Eye (tissue), 1 donor: ENCODE measurements at regions not wholly inside any gene's neighbourhood (a gene's known extent, or its start where the extent isn't known, plus 50 kb on each side); places are given as distances from the start of the nearest gene placed in this dataset.

Experiments used
- DNase-seq: peaks from one replicate; pipeline ENCODE4 v3.0.0-alpha.2; 2015

DNA sequence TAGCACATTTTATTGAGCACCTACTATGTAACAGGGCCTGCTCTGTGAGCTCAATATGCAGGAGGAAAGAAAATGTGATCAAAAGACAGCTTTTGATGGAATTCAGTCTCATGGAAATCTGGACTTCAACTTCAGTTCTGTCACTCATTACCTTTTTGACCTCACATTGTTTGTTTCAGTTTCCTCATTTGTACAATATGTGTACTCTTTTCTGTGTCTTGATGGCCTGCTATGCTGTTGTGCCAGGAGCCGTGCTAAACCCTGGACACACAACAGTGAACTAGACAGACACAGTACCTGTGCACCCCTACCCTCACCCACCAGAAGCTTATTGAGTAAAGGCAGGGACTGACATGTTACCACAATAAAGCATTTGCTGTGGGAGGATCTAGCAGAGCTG is 162.9 kb upstream of the FGGY start:
- DNase-seq: no peak

DNA sequence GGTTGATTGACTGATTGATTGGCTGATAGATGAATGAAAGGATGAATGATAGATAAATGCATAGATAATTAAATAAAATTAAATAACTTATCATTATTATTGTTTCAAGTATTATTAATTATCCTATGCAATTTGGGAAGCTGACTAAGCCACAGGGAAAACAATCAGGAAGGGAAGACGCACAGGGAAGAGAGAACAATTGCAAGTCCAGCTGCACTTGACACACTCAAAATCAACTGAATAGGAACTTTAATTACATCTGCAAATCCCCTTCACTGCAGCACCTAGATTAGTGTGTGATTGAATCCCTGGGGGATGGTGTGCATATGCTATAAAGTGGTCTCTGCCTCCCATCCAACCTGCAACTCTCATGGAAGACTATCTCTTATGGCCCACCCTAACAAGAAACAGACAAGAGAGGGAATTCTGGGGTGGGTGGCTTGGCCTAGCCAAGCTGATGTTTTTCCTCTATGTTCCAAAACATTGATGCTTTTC is 161.1 kb upstream of the FGGY start:
- no peak for DNase-seq

GRCh38 chr1:59136541-59137275 is 160.2 kb upstream of the FGGY start:
- DNase-seq: no peak

- no peak for DNase-seq
Measured at GRCh38 chr1:59137276-59137615, 159.6 kb upstream of the FGGY start.

GRCh38 chr1:59137968-59138367 is 158.9 kb upstream of the FGGY start:
- DNase-seq: no peak

DNA sequence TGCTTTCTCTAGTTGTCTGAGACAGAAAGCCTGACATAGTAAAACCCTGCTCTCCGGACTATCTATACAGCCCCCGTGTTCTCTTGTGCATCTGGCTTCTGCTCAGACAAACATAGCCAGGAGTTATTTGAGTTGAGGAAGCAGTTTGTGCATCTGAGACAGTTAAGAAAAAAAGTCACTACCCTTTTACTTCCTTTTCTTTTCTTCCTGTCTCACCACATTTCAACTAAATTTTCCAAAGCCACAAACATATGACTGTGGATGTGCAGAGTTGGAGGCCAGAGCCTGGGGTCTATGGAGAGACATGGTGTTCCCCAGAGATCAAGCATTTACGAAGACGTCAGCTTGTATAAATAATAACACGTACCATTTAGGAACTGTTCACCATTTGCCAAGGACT is 158.5 kb upstream of the FGGY start:
- DNase-seq: no peak

- DNase-seq: no peak
Measured at GRCh38 chr1:59139396-59139795, 157.5 kb upstream of the FGGY start.

DNA sequence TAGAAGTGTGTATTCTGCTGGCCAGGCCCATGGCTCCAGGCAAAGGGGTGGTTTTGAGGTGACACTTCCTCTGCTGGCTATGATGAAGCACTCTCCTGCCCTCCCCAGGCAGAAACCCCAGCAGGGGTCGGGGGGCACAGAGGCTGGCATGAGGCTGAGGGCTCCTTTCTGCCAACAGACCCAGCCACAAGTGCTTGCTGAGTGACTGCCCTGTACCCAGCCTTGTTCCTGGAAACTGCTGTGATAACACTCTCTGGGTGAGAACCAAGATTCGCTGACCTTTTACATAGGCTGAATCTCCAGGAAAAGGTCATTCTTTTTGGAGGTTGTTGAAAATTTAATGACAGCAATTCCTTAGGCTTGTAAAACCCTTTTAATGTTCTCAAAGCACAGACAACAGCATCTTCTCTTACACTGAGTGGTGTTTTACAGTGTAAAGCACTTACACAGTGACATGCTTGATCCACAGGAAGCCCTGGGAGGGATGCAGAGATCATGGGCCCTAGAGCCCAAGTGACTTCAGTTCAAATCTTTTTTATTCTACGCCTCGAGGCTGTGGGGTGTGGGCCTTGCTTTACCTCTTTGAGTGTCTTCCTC is 155.5 kb upstream of the FGGY start:
- DNase-seq: peak; percentile 38

DNA sequence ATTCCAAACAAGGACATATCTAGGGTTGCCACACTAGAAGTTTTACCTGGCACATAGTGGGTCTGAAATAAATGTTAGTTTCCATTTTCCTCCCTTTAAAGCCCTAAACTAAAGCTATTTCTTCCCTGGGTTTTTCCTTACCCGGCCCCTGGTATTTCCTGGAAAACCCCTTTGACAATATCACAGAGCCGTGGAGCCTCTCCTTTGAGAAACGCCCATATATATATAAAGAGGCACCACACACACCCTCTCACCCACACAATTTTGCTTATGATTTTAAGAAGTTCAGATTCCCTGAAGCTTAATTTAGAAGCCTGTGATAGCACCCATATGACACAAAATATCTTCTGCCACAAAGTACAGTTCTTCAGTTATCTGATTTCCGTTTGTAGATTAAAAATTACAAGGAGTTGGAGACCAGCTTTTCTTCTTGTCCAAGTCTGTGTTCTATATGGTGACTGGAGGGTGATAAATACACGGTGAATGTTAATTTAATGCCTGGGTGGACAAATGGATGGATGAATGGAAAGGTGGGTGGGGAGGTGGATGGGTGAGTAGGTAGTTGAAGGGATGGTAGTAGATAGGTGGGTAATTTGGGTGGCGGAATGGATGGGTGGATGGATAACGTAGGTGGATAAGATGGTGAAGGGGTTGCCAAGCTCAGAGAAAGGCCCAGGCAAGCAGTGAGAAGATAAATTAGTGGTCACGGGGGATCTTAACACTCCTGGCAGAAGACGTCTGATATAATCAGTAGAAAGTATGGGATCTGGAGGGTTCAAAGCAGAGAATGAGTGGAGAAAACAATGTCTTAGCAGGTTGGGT is 154.4 kb upstream of the FGGY start:
- DNase-seq: no peak

GRCh38 chr1:59143133-59143487 is 153.8 kb upstream of the FGGY start:
- peak; percentile 23 for DNase-seq

DNA sequence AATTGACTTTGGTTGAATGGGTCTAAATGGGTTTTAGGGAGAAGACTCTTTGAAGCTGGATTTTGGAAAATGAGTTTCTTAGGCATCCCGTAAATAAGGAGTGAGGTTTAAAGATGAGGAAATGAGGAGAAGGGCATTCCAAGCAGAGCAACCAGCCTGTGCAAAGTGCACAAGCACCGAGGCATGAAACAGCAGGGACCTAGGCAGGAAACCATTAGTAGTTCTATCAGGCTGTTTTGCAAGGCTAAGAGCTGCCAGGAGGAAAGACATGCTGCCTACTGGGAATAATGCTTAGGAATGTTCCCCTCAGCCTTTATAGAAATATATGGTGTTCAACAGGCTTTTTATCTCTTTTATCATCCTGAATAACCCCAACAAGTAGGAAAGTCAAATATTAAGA is 153.1 kb upstream of the FGGY start:
- peak; percentile 33 for DNase-seq

- DNase-seq: no peak
Measured at GRCh38 chr1:59144959-59145358, 151.9 kb upstream of the FGGY start.

- DNase-seq: no peak
Measured at GRCh38 chr1:59146056-59146455, 150.8 kb upstream of the FGGY start.

DNA sequence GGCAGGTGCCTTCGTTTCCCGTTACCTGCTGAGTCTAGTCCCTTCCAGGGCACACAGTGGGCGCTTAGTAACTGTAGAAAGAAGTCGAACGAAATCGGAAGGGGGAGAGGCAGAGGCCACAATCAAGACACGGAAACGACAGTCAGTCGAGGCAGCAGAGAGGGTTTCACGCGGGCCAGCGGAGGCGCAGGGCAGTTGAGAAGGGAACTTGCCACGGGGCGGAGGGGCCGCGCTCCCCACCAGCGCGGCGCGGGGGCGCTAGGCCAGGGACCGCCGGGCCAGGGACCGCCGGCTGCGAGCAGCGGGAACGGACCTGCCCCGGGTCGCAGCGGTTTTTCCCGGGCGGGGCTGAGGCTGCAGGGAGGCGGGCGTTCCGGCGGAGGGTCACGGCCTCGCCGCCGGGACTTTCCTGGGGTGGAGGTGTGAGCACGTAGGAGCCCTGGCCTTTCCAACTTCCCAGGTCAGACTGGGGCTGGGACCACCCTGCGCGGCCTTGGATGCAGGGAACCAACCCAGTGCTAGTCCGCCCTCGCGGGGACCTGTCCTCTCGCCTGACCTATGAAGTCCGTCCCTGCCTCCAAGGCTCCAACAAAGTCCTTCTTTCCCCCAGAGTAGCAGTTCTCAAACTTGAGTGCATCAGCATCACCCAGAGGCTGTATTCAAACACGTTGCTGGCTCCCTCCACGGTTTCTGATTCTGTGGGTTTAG is 150.1 kb upstream of the FGGY start:
- DNase-seq: peak; percentile 58

DNA sequence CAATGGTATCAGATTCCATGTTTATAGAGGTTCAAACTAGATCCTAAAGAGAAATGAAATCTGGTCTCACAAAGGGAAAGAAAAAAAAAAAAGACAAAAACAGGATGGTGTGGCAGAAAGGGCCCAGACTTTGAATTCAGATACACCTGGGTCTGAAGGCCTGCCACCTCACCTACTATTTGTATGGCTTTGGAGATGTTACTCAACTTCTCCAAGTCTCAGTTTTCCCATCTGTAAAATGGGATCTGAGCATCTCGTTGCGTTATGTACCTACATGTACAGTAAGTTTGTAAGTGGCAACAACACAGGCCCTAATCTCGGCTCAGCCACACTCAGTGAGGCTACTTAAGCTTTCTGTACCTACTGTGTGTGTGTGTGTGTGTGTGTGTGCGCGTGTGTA is 147.5 kb upstream of the FGGY start:
- DNase-seq: no peak

- DNase-seq: peak; percentile 78
Measured at GRCh38 chr1:59150577-59151386, 146.1 kb upstream of the FGGY start.

DNA sequence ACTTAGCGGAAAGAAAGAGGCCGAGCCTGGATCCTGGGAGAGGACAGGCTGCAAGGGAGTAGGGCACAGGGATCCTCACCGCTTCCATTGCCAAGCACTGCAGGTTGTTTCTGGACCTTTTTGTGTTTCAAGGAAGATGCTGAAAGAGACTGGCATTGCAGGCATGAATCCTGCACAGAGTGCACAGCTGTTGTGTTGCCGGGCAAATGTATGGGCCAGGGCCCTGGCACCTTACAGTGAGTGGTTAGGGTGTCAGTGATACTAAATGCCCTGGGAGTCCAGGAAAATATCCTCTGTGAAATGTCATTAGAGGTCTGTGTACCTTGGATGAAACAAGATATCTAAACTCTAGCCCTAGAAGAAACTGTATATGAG is 145.5 kb upstream of the FGGY start:
- DNase-seq: no peak

DNA sequence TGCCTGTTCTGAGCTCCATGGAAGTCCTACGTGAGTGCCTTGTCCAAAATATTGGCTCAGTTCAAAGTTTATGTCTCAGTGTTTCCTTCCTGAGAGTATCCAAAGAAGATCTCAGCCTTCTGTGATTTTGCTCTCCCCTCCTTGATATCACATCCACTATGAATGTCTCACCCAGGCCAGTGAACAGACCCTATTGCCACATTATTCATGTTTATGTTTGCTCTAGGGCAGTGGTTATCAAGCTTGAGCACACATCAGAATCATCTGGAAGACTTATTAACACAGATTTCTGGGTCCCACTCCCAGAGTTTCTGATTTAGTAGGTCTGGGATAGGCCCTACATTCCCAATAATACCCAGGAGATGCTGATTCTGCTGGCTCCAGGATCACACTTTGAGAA is 145.0 kb upstream of the FGGY start:
- DNase-seq: no peak

DNA sequence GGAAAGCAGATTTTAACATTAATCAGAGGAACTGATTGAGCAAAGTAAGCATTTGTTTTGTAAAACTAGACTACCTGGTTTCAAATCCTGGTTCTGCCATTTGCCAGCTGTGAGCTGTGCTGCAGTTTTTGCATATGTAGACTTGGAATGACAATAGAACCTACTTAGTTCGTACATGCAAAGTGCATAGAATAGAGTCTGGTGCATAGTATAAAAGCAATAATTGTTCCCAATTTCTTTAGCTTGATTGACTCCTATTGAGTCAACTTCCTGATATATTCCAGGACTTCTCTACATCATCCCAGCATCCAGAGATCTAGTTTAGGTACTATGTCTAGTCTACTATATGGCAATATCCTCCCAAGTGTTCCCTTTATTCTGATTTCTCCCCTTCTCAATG is 144.4 kb upstream of the FGGY start:
- DNase-seq: no peak

- no peak for DNase-seq
Measured at GRCh38 chr1:59154401-59154800, 142.5 kb upstream of the FGGY start.

DNA sequence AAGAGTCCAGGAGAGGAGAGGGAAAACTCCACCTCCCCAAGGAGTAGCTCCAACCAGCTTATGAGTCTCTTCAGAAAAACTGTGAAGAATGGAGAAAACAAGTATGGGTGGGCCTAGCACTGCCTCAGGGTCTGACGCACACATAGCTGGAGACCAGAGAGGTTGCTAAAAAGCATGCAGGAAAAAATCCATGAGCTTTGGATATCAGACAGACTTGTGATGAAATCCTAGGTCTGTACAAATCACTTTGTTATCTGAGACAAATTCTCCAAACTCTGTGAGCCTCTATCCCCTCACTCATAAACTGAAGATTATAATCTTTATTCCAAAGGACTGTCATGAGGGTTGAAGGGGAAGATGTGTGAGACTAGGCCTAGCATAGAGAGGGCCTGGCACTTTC is 141.5 kb upstream of the FGGY start:
- no peak for DNase-seq

DNA sequence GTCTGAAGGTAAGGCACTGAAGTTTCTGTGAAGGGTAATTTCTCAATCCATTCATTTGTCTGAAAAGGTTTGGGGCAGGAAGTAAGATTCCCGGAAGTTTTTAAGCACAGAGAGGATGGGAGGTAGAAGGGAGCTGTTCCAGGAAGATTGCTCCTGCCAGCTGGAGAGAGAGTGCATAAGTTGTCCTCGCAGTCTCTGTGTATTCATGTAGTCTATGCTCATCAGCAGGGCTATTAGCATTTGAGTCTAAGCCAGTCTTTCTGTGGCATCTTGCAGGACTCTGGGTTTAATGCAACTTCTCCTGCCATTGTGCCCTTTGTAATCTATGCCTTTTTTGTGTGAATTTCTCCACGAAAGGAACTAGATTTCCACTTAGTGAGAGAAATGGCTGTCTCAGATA is 140.8 kb upstream of the FGGY start:
- no peak for DNase-seq
